ENCODE measurements at regions not wholly inside any gene's neighbourhood (a gene's known extent, or its start where the extent isn't known, plus 50 kb on each side); places are given as distances from the start of the nearest gene placed in this dataset.
"Not testable (repeated sequence)": the region's sequence is repeated elsewhere in the genome, so short reads cannot be mapped to it uniquely, and the experiment has no call there.

DNA sequence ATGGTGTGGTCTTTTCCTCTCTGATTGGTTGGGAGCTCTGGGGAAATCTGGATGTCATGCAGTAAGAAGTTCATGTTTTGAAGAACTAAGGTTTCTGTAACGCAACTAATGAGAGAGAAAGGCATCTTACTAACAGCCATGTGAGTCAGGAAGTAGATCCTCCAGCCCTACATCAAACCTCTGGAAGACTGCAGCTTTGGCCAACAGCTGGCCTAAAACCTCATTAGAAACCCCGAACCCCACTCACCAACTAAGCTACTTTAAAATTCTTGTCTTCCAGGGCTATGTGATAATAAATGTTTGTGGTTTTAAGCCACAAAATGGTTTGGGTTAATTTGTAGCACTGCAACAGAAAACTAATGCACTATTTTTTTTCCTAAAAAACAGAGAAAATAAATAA, 549.0 kb upstream of the GRID2 start:
- no peaks in the 10 kb centered on the region for H3K4me1 ChIP-seq (ENCODE audit: control insufficient read depth in 5 of 5, insufficient read depth in 5 of 5, low read length in 5 of 5)
- no peaks in the 10 kb centered on the region for H3K27me3 ChIP-seq (ENCODE audit: control insufficient read depth in 5 of 5, insufficient read depth in 4 of 5, low read length in 5 of 5)
- no peaks in the 10 kb centered on the region for H3K36me3 ChIP-seq (ENCODE audit: control insufficient read depth in 5 of 5, insufficient read depth in 5 of 5, low read length in 5 of 5)
- no peaks in the 10 kb centered on the region for H3K9me3 ChIP-seq (ENCODE audit: control insufficient read depth in 5 of 5, low read length in 5 of 5)
- no peak overlapping the region for H3K9ac ChIP-seq (ENCODE audit: low read length in 5 of 5)
- H3K4me3 ChIP-seq (ENCODE audit: low read depth in 1 of 5, low read length in 5 of 5): no peak overlapping the region
- no peak overlapping the region for H3K27ac ChIP-seq (ENCODE audit: low read depth, low read length)

- H3K4me1 ChIP-seq (ENCODE audit: control insufficient read depth in 5 of 5, insufficient read depth in 5 of 5, low read length in 5 of 5): no peaks in the 10 kb centered on the region
- no peaks in the 10 kb centered on the region for H3K27me3 ChIP-seq (ENCODE audit: control insufficient read depth in 5 of 5, insufficient read depth in 4 of 5, low read length in 5 of 5)
- H3K4me3 ChIP-seq (ENCODE audit: low read depth in 1 of 5, low read length in 5 of 5): no peak overlapping the region
- no peaks in the 10 kb centered on the region for H3K36me3 ChIP-seq (ENCODE audit: control insufficient read depth in 5 of 5, insufficient read depth in 5 of 5, low read length in 5 of 5)
- no peak overlapping the region for H3K27ac ChIP-seq (ENCODE audit: low read depth, low read length)
- H3K9ac ChIP-seq (ENCODE audit: low read length in 5 of 5): no peak overlapping the region
- H3K9me3 ChIP-seq (ENCODE audit: control insufficient read depth in 5 of 5, low read length in 5 of 5): no peaks in the 10 kb centered on the region
Observed at GRCh38 chr4:91758487-91758886, 545.3 kb upstream of the GRID2 start.

- Histone ChIP-seq H3K4me3 (ENCODE audit: low read depth in 1 of 5, low read length in 5 of 5) (no peak overlapping the region), H3K27ac (ENCODE audit: low read depth, low read length) (no peak overlapping the region), H3K9ac (ENCODE audit: low read length in 5 of 5) (no peak overlapping the region), H3K27me3 (ENCODE audit: control insufficient read depth in 5 of 5, insufficient read depth in 4 of 5, low read length in 5 of 5) (no peaks in the 10 kb centered on the region), H3K36me3 (ENCODE audit: control insufficient read depth in 5 of 5, insufficient read depth in 5 of 5, low read length in 5 of 5) (no peaks in the 10 kb centered on the region), H3K9me3 (ENCODE audit: control insufficient read depth in 5 of 5, low read length in 5 of 5) (no peaks in the 10 kb centered on the region), H3K4me1 (ENCODE audit: control insufficient read depth in 5 of 5, insufficient read depth in 5 of 5, low read length in 5 of 5) (no peaks in the 10 kb centered on the region)
Observed at GRCh38 chr4:91764085-91764484, 539.7 kb upstream of the GRID2 start.

- H3K27me3 ChIP-seq (ENCODE audit: control insufficient read depth in 5 of 5, insufficient read depth in 4 of 5, low read length in 5 of 5): no peaks in the 10 kb centered on the region
- no peaks in the 10 kb centered on the region for H3K4me1 ChIP-seq (ENCODE audit: control insufficient read depth in 5 of 5, insufficient read depth in 5 of 5, low read length in 5 of 5)
- no peak overlapping the region for H3K9ac ChIP-seq (ENCODE audit: low read length in 5 of 5)
- peaks cover 0 to 5% (median 2%) of the 10 kb centered on the region in 5 donors for H3K9me3 ChIP-seq (ENCODE audit: control insufficient read depth in 5 of 5, low read length in 5 of 5)
- H3K36me3 ChIP-seq (ENCODE audit: control insufficient read depth in 5 of 5, insufficient read depth in 5 of 5, low read length in 5 of 5): no peaks in the 10 kb centered on the region
- H3K4me3 ChIP-seq (ENCODE audit: low read depth in 1 of 5, low read length in 5 of 5): no peak overlapping the region
- no peak overlapping the region for H3K27ac ChIP-seq (ENCODE audit: low read depth, low read length)
Observed at GRCh38 chr4:91769912-91770311, 533.9 kb upstream of the GRID2 start.

GRCh38 chr4:91791631-91792030, 512.1 kb upstream of the GRID2 start:
- not testable (repeated sequence) for H3K4me1 ChIP-seq (ENCODE audit: control insufficient read depth in 5 of 5, insufficient read depth in 5 of 5, low read length in 5 of 5); H3K9me3 ChIP-seq (ENCODE audit: control insufficient read depth in 5 of 5, low read length in 5 of 5); H3K27me3 ChIP-seq (ENCODE audit: control insufficient read depth in 5 of 5, insufficient read depth in 4 of 5, low read length in 5 of 5); H3K27ac ChIP-seq (ENCODE audit: low read depth, low read length); H3K4me3 ChIP-seq (ENCODE audit: low read depth in 1 of 5, low read length in 5 of 5); H3K36me3 ChIP-seq (ENCODE audit: control insufficient read depth in 5 of 5, insufficient read depth in 5 of 5, low read length in 5 of 5); H3K9ac ChIP-seq (ENCODE audit: low read length in 5 of 5)

DNA sequence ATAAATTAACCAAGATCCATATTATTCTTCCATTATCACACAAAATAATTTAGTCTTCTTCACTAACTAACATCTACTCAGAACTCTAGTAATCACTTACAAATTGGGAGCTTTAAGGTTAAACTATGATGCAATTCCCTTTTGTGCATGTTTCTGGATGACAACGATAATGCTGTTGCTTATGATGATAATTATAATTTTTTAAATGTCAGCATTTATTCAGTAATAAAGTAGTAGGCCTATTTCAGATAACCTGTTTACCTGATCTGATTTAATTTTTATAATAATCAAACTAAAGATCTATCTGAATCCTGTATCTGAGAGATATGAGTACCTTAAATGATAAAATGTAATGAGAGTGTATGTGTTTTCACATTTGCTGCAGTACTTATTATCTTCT, 507.8 kb upstream of the GRID2 start:
- H3K4me1 ChIP-seq (ENCODE audit: control insufficient read depth in 5 of 5, insufficient read depth in 5 of 5, low read length in 5 of 5): no peaks in the 10 kb centered on the region
- no peaks in the 10 kb centered on the region for H3K36me3 ChIP-seq (ENCODE audit: control insufficient read depth in 5 of 5, insufficient read depth in 5 of 5, low read length in 5 of 5)
- H3K27me3 ChIP-seq (ENCODE audit: control insufficient read depth in 5 of 5, insufficient read depth in 4 of 5, low read length in 5 of 5): no peaks in the 10 kb centered on the region
- no peak overlapping the region for H3K27ac ChIP-seq (ENCODE audit: low read depth, low read length)
- H3K9ac ChIP-seq (ENCODE audit: low read length in 5 of 5): no peak overlapping the region
- no peaks in the 10 kb centered on the region for H3K9me3 ChIP-seq (ENCODE audit: control insufficient read depth in 5 of 5, low read length in 5 of 5)
- no peak overlapping the region for H3K4me3 ChIP-seq (ENCODE audit: low read depth in 1 of 5, low read length in 5 of 5)

DNA sequence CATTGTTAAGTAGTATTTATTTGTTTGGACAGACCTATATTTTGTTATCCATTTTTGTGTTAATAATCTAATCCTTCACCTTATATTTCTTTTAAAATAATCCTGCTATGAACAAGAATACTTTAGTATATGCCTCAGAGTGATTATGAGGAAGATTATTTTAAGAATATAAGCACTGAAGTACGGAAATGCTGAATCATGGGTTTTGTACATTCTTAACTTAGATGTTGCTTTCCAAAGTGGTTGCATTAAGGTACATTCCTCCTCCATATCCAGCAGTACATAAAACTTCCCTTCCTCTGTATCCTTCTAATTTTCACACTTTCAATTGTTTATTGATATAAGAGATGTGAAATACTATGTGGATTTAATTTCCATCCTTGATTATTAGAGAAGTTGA, 491.4 kb upstream of the GRID2 start:
- H3K27me3 ChIP-seq (ENCODE audit: control insufficient read depth in 5 of 5, insufficient read depth in 4 of 5, low read length in 5 of 5): no peaks in the 10 kb centered on the region
- no peaks in the 10 kb centered on the region for H3K36me3 ChIP-seq (ENCODE audit: control insufficient read depth in 5 of 5, insufficient read depth in 5 of 5, low read length in 5 of 5)
- no peaks in the 10 kb centered on the region for H3K9me3 ChIP-seq (ENCODE audit: control insufficient read depth in 5 of 5, low read length in 5 of 5)
- no peak overlapping the region for H3K4me3 ChIP-seq (ENCODE audit: low read depth in 1 of 5, low read length in 5 of 5)
- H3K27ac ChIP-seq (ENCODE audit: low read depth, low read length): no peak overlapping the region
- no peaks in the 10 kb centered on the region for H3K4me1 ChIP-seq (ENCODE audit: control insufficient read depth in 5 of 5, insufficient read depth in 5 of 5, low read length in 5 of 5)
- H3K9ac ChIP-seq (ENCODE audit: low read length in 5 of 5): no peak overlapping the region

GRCh38 chr4:91824773-91825172, 479.0 kb upstream of the GRID2 start:
- Histone ChIP-seq H3K27ac (ENCODE audit: low read depth, low read length) (no peak overlapping the region), H3K9me3 (ENCODE audit: control insufficient read depth in 5 of 5, low read length in 5 of 5) (peaks cover 0 to 20% (median 8%) of the 10 kb centered on the region in 5 donors), H3K4me3 (ENCODE audit: low read depth in 1 of 5, low read length in 5 of 5) (no peak overlapping the region), H3K9ac (ENCODE audit: low read length in 5 of 5) (no peak overlapping the region), H3K4me1 (ENCODE audit: control insufficient read depth in 5 of 5, insufficient read depth in 5 of 5, low read length in 5 of 5) (no peaks in the 10 kb centered on the region), H3K36me3 (ENCODE audit: control insufficient read depth in 5 of 5, insufficient read depth in 5 of 5, low read length in 5 of 5) (no peaks in the 10 kb centered on the region), H3K27me3 (ENCODE audit: control insufficient read depth in 5 of 5, insufficient read depth in 4 of 5, low read length in 5 of 5) (no peaks in the 10 kb centered on the region)

GRCh38 chr4:91826186-91826585, 477.6 kb upstream of the GRID2 start:
- H3K9me3 ChIP-seq (ENCODE audit: control insufficient read depth in 5 of 5, low read length in 5 of 5): peaks cover 0 to 20% (median 9%) of the 10 kb centered on the region in 5 donors
- H3K27me3 ChIP-seq (ENCODE audit: control insufficient read depth in 5 of 5, insufficient read depth in 4 of 5, low read length in 5 of 5): no peaks in the 10 kb centered on the region
- H3K4me3 ChIP-seq (ENCODE audit: low read depth in 1 of 5, low read length in 5 of 5): no peak overlapping the region
- H3K9ac ChIP-seq (ENCODE audit: low read length in 5 of 5): no peak overlapping the region
- H3K36me3 ChIP-seq (ENCODE audit: control insufficient read depth in 5 of 5, insufficient read depth in 5 of 5, low read length in 5 of 5): no peaks in the 10 kb centered on the region
- H3K4me1 ChIP-seq (ENCODE audit: control insufficient read depth in 5 of 5, insufficient read depth in 5 of 5, low read length in 5 of 5): no peaks in the 10 kb centered on the region
- H3K27ac ChIP-seq (ENCODE audit: low read depth, low read length): no peak overlapping the region

- Histone ChIP-seq H3K9me3 (ENCODE audit: control insufficient read depth in 5 of 5, low read length in 5 of 5) (peaks cover 5 to 24% (median 13%) of the 10 kb centered on the region in 5 donors), H3K4me3 (ENCODE audit: low read depth in 1 of 5, low read length in 5 of 5) (no peak overlapping the region), H3K36me3 (ENCODE audit: control insufficient read depth in 5 of 5, insufficient read depth in 5 of 5, low read length in 5 of 5) (no peaks in the 10 kb centered on the region), H3K9ac (ENCODE audit: low read length in 5 of 5) (no peak overlapping the region), H3K27ac (ENCODE audit: low read depth, low read length) (no peak overlapping the region), H3K27me3 (ENCODE audit: control insufficient read depth in 5 of 5, insufficient read depth in 4 of 5, low read length in 5 of 5) (no peaks in the 10 kb centered on the region), H3K4me1 (ENCODE audit: control insufficient read depth in 5 of 5, insufficient read depth in 5 of 5, low read length in 5 of 5) (no peaks in the 10 kb centered on the region)
Observed at GRCh38 chr4:91827914-91828313, 475.9 kb upstream of the GRID2 start.

DNA sequence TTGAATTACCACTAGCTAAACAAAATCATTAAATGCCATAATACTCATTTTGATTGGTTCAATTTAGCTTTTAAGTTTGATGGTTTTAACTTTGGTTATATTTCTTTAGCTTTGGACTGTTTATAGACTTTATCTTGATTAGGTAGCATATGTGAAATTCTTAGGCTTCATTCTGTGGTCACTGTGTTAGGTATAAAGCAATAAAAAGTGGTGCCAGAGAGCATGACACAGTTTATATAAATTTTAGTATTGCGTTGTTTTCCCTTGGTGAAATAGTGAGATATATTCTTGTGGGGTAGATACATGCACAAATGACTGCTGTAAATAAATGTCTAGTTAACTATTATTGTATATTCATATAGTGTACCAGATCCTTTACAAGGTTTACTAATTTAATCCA, 474.2 kb upstream of the GRID2 start:
- H3K36me3 ChIP-seq (ENCODE audit: control insufficient read depth in 5 of 5, insufficient read depth in 5 of 5, low read length in 5 of 5): no peaks in the 10 kb centered on the region
- no peak overlapping the region for H3K27ac ChIP-seq (ENCODE audit: low read depth, low read length)
- H3K9me3 ChIP-seq (ENCODE audit: control insufficient read depth in 5 of 5, low read length in 5 of 5): peaks cover 18 to 40% (median 25%) of the 10 kb centered on the region in 5 donors
- H3K4me3 ChIP-seq (ENCODE audit: low read depth in 1 of 5, low read length in 5 of 5): no peak overlapping the region
- H3K4me1 ChIP-seq (ENCODE audit: control insufficient read depth in 5 of 5, insufficient read depth in 5 of 5, low read length in 5 of 5): no peaks in the 10 kb centered on the region
- no peaks in the 10 kb centered on the region for H3K27me3 ChIP-seq (ENCODE audit: control insufficient read depth in 5 of 5, insufficient read depth in 4 of 5, low read length in 5 of 5)
- H3K9ac ChIP-seq (ENCODE audit: low read length in 5 of 5): no peak overlapping the region
